GM20000 (cell line): ENCODE measurements at regions not wholly inside any gene's neighbourhood (a gene's known extent, or its start where the extent isn't known, plus 50 kb on each side); places are given as distances from the start of the nearest gene placed in this dataset.

Experiments
- DNase-seq: peaks from one replicate; pipeline ENCODE4 v3.0.0; 2012; ENCODE audit warnings: low spot score
- TF ChIP-seq, protein P1 (sequence below): IDR thresholded peaks from 2 replicates; pipeline ENCODE4 v1.5.1; 2012; ENCODE audit warnings: mild to moderate bottlenecking, control low read depth; ENCODE audit errors: extremely low read depth, missing control alignments

DNA sequence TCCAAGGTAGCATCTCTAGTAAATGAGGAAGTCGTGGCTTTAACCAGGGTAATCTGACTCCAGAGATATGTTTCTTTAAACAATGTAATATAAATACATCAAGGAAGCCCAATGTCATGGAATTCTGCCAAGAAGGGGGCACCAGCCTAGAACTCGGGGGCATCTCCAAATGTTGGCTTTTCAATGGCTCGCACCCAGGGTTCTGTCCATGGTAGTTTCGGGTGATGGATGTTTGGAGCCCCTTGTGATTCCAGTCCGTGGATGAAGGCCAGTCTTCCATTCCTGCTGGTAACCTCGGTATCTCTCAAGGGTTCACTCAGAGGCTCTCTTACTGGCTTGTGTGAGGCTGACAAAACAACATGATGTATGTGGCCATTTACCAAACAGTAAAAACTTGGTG is 91.7 kb upstream of the SPHKAP start:
- no peak for DNase-seq
- TF ChIP-seq, protein P1, sequence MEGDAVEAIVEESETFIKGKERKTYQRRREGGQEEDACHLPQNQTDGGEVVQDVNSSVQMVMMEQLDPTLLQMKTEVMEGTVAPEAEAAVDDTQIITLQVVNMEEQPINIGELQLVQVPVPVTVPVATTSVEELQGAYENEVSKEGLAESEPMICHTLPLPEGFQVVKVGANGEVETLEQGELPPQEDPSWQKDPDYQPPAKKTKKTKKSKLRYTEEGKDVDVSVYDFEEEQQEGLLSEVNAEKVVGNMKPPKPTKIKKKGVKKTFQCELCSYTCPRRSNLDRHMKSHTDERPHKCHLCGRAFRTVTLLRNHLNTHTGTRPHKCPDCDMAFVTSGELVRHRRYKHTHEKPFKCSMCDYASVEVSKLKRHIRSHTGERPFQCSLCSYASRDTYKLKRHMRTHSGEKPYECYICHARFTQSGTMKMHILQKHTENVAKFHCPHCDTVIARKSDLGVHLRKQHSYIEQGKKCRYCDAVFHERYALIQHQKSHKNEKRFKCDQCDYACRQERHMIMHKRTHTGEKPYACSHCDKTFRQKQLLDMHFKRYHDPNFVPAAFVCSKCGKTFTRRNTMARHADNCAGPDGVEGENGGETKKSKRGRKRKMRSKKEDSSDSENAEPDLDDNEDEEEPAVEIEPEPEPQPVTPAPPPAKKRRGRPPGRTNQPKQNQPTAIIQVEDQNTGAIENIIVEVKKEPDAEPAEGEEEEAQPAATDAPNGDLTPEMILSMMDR: no peak

DNA sequence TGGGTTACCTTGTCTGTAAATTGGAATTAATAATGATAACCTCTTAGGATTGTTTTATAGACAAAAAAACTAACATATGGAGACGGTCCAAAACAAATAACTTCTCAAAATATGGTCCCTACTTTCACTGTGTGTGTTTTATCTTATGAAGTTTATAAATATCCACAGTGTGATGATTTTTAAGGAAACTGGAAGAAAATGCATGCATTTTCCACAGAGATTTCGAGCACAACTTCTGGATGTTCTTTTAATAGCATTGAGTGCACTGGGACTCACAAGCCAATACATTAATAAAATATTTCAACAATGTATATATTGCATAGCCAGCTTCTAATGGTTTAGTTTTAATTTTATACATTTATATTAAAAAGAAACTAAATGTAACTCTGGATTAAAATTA is 87.9 kb upstream of the SPHKAP start:
- TF ChIP-seq, protein P1: no peak

DNA sequence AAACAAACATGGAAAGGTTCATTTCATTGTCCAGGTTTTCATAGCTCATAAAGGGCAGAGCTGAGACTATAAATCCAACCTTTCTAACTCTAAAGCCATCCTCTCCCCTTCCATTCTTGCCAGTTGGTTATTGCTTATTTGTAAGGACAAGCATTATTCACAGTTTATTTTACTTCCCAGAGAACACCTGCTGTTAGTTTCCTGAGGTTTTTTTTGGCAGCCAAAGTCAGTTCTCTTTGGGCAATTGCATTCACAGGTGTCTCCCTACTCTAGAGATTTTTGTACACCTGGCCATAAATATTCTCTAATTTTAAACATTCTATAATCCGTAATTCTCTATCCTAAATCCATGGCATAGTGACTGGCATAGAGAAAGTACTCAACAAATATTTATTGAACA is 87.3 kb upstream of the SPHKAP start:
- no peak for DNase-seq
- TF ChIP-seq, protein P1: no peak

More for the DNA sequence above, 87.9 kb upstream of the SPHKAP start:
- DNase-seq: no peak

DNA sequence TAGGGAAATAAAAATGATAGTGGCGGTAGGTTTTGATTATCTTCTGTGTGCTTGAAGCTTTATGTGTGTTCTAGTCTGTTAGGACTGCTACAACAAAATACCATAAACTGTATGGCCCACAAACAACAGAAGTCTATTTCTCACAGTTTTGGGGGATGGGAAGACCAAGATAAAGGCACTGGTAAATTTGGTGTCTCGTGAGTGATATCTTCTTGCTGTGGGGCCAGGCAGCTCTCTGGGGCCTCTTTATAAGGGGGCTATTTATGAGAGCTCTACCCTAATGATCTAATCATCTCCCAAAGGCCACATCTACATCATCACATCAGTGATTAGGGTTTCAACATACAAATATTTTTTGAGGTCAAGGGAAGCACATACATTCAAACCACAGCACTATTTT is 86.8 kb upstream of the SPHKAP start:
- TF ChIP-seq, protein P1: no peak
- no peak for DNase-seq

DNA sequence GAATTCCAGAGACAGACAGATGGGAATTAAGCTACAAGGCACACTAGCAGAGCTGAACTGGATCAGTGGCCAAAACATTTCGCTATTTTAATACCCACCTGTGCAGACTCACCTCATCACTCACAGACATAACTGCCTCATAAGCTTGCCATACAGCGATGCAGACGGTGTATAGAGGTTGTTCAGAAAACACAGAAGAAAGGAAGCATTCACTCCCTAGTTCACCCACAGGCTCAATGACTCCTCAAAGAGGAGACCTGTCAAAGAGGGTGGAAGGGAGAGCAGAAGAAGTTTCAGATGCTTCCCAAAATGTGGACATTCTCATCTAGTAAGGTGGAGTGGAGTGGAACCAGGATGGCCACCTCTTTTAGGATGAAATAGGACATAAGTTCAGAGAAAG is 81.7 kb upstream of the SPHKAP start:
- no peak for DNase-seq
- TF ChIP-seq, protein P1: no peak

DNA sequence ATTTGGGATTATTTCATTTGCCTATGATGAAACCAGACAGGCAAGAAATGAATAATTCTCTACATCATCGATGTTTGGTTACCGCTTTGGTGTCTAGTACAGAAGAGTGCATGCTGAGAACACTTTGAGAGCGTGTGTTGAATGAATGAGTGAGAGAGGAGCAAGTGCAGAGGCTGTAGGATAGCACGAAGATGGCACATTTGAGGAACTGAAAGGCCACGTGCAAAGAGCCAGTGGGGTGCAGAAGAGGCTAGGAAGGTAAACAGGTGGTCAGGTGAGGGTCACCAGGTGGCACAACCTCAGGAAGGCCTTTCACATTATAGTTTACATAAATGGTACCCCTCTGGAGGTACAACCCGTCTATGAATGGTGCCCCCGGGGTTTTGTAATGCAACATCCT is 80.1 kb upstream of the SPHKAP start:
- TF ChIP-seq, protein P1: no peak
- no peak for DNase-seq

DNA sequence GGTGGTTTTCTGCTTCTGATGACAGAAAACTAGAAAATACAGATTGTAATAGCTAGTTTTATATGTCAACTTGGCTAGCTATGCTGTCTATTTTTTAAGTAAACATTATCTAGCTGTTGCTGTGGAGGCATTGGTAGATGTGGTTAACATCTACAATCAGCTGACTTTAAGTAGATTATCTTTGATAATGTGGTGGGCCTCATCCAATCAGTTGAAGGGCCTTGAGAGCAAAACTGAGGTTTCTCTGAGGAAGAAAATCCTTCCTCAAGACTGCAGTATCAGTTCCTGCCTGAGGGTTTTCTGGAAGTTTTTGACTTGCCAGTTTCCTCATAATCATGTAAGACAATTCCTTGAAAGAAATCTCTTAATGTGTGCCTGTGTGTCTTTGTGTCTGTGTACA is 75.9 kb upstream of the SPHKAP start:
- TF ChIP-seq, protein P1: no peak
- DNase-seq: no peak
